SJSA1 (cell line): ENCODE measurements at regions not wholly inside any gene's neighbourhood (a gene's known extent, or its start where the extent isn't known, plus 50 kb on each side); places are given as distances from the start of the nearest gene placed in this dataset.

Source experiments
- DNase-seq, 2 experiments: peaks; one replicate each; pipeline ENCODE4 v3.0.0-alpha.2; 2015 to 2020; ENCODE audit warnings: low spot score in 2 of 2, low read depth in 1 of 2
- H3K27ac ChIP-seq: fragments of 250-450 bp; sonication (Bioruptor Pico); 2 replicates; pipeline ENCODE4 v1.5.1; 2020; ENCODE audit warnings: mild to moderate bottlenecking, moderate library complexity
- H3K27me3 ChIP-seq: fragments of 250-450 bp; sonication (Bioruptor Pico); replicated peaks from 2 replicates; pipeline ENCODE4 v1.5.1; 2020; ENCODE audit warnings: mild to moderate bottlenecking, moderate library complexity
- H3K36me3 ChIP-seq: fragments of 250-450 bp; sonication (Bioruptor Pico); 2 replicates; pipeline ENCODE4 v1.5.1; 2020; ENCODE audit warnings: mild to moderate bottlenecking
- H3K4me1 ChIP-seq: fragments of 250-450 bp; sonication (Bioruptor Pico); replicated peaks from 2 replicates; pipeline ENCODE4 v1.6.1; 2021; ENCODE audit warnings: mild to moderate bottlenecking
- H3K4me3 ChIP-seq: fragments of 250-450 bp; sonication (Bioruptor Pico); 2 replicates; pipeline ENCODE4 v1.5.1; 2020; ENCODE audit warnings: mild to moderate bottlenecking
- H3K9me3 ChIP-seq: fragments of 250-450 bp; sonication (Bioruptor Pico); replicated peaks from 2 replicates; pipeline ENCODE4 v1.5.1; 2020; ENCODE audit warnings: mild to moderate bottlenecking

- Histone ChIP-seq H3K9me3 (0 out of 2 replicates have a peak, but pooled peaks cover 2% of the 10 kb centered on the region), H3K4me3 (no peak overlapping the region), H3K27ac (no peak overlapping the region), H3K27me3 (no peaks in the 10 kb centered on the region), H3K4me1 (no peaks in the 10 kb centered on the region), H3K36me3 (no peaks in the 10 kb centered on the region)
- DNase-seq = no peak
Measured at GRCh38 chr6:67683960-67684359, 951.1 kb upstream of the ADGRB3 start.

- Histone ChIP-seq H3K27ac (no peak overlapping the region), H3K27me3 (no peaks in the 10 kb centered on the region), H3K36me3 (no peaks in the 10 kb centered on the region), H3K4me1 (no peaks in the 10 kb centered on the region), H3K4me3 (no peak overlapping the region), H3K9me3 (no peaks in the 10 kb centered on the region)
- no peak for DNase-seq
Measured at GRCh38 chr6:67680297-67680932, 954.7 kb upstream of the ADGRB3 start.

GRCh38 chr6:67679566-67680296 is 955.4 kb upstream of the ADGRB3 start:
- H3K27ac ChIP-seq = no peak overlapping the region
- H3K4me1 ChIP-seq = no peaks in the 10 kb centered on the region
- no peak for DNase-seq

GRCh38 chr6:67676892-67677291 is 958.2 kb upstream of the ADGRB3 start:
- Histone ChIP-seq H3K4me3 (no peak overlapping the region), H3K9me3 (no peaks in the 10 kb centered on the region), H3K36me3 (no peaks in the 10 kb centered on the region), H3K4me1 (no peaks in the 10 kb centered on the region), H3K27me3 (no peaks in the 10 kb centered on the region), H3K27ac (no peak overlapping the region)
- DNase-seq = no peak

More at GRCh38 chr6:67679566-67680296, 955.4 kb upstream of the ADGRB3 start:
- Histone ChIP-seq H3K36me3 (no peaks in the 10 kb centered on the region), H3K9me3 (no peaks in the 10 kb centered on the region), H3K4me3 (no peak overlapping the region), H3K27me3 (no peaks in the 10 kb centered on the region)

- no peak for DNase-seq
- Histone ChIP-seq H3K4me3 (no peak overlapping the region), H3K4me1 (no peaks in the 10 kb centered on the region), H3K36me3 (no peaks in the 10 kb centered on the region), H3K9me3 (no peaks in the 10 kb centered on the region), H3K27ac (no peak overlapping the region), H3K27me3 (no peaks in the 10 kb centered on the region)
Measured at GRCh38 chr6:67667637-67668422, 967.3 kb upstream of the ADGRB3 start.

- no peaks in the 10 kb centered on the region for H3K4me1 ChIP-seq
- H3K9me3 ChIP-seq = no peaks in the 10 kb centered on the region
- H3K27me3 ChIP-seq = no peaks in the 10 kb centered on the region
- H3K27ac ChIP-seq = no peak overlapping the region
- DNase-seq = no peak
- H3K4me3 ChIP-seq = no peak overlapping the region
- no peaks in the 10 kb centered on the region for H3K36me3 ChIP-seq
Measured at GRCh38 chr6:67666177-67666964, 968.7 kb upstream of the ADGRB3 start.

GRCh38 chr6:67664942-67665341 is 970.1 kb upstream of the ADGRB3 start:
- H3K27ac ChIP-seq = no peak overlapping the region
- no peaks in the 10 kb centered on the region for H3K27me3 ChIP-seq
- no peak for DNase-seq
- no peaks in the 10 kb centered on the region for H3K36me3 ChIP-seq
- H3K4me3 ChIP-seq = no peak overlapping the region
- no peaks in the 10 kb centered on the region for H3K9me3 ChIP-seq
- H3K4me1 ChIP-seq = no peaks in the 10 kb centered on the region

GRCh38 chr6:67663105-67663895 is 971.8 kb upstream of the ADGRB3 start:
- H3K4me1 ChIP-seq = no peaks in the 10 kb centered on the region
- no peaks in the 10 kb centered on the region for H3K27me3 ChIP-seq
- no peak overlapping the region for H3K4me3 ChIP-seq
- no peak overlapping the region for H3K27ac ChIP-seq
- no peak for DNase-seq
- no peaks in the 10 kb centered on the region for H3K36me3 ChIP-seq
- H3K9me3 ChIP-seq = no peaks in the 10 kb centered on the region; the same call in 1 of the 2 replicates

GRCh38 chr6:67653561-67653960 is 981.5 kb upstream of the ADGRB3 start:
- H3K27ac ChIP-seq = no peak overlapping the region
- no peaks in the 10 kb centered on the region for H3K27me3 ChIP-seq
- H3K4me3 ChIP-seq = no peak overlapping the region
- DNase-seq = no peak
- H3K36me3 ChIP-seq = no peaks in the 10 kb centered on the region
- no peaks in the 10 kb centered on the region for H3K4me1 ChIP-seq
- no peaks in the 10 kb centered on the region; the same call in 1 of the 2 replicates for H3K9me3 ChIP-seq

GRCh38 chr6:67646550-67646949 is 988.5 kb upstream of the ADGRB3 start:
- Histone ChIP-seq H3K27ac (no peak overlapping the region), H3K4me3 (no peak overlapping the region), H3K36me3 (no peaks in the 10 kb centered on the region), H3K9me3 (no peaks in the 10 kb centered on the region; the same call in 1 of the 2 replicates), H3K4me1 (no peaks in the 10 kb centered on the region), H3K27me3 (no peaks in the 10 kb centered on the region)
- no peak for DNase-seq

GRCh38 chr6:67643281-67643680 is 991.8 kb upstream of the ADGRB3 start:
- DNase-seq = no peak
- Histone ChIP-seq H3K27me3 (no peaks in the 10 kb centered on the region), H3K4me3 (no peak overlapping the region), H3K4me1 (no peaks in the 10 kb centered on the region), H3K27ac (no peak overlapping the region), H3K9me3 (no peaks in the 10 kb centered on the region; the same call in 1 of the 2 replicates), H3K36me3 (no peaks in the 10 kb centered on the region)

- H3K4me1 ChIP-seq = no peaks in the 10 kb centered on the region
- DNase-seq = no peak
- H3K9me3 ChIP-seq = no peaks in the 10 kb centered on the region; the same call in 1 of the 2 replicates
- H3K36me3 ChIP-seq = no peaks in the 10 kb centered on the region
- H3K27ac ChIP-seq = no peak overlapping the region
- no peaks in the 10 kb centered on the region for H3K27me3 ChIP-seq
- H3K4me3 ChIP-seq = no peak overlapping the region
Measured at GRCh38 chr6:67642582-67642981, 992.5 kb upstream of the ADGRB3 start.

GRCh38 chr6:67640484-67640883 is 994.6 kb upstream of the ADGRB3 start:
- Histone ChIP-seq H3K4me1 (no peaks in the 10 kb centered on the region), H3K27ac (no peak overlapping the region), H3K4me3 (no peak overlapping the region), H3K9me3 (no peaks in the 10 kb centered on the region; the same call in 1 of the 2 replicates), H3K27me3 (no peaks in the 10 kb centered on the region), H3K36me3 (no peaks in the 10 kb centered on the region)
- no peak for DNase-seq
